ENCODE measurements at regions not wholly inside any gene's neighbourhood (a gene's known extent, or its start where the extent isn't known, plus 50 kb on each side); places are given as distances from the start of the nearest gene placed in this dataset.

- intact Hi-C loops (cut with DNase I), result no loop called here
- 70 to 83% methylated on average over 5 of the region's 5 CpGs for WGBS, 2 donors
- DNase-seq (no peak), ATAC-seq (no peak), FAIRE-seq (no peak)
- no peak for TF ChIP-seq CTCF (IDR thresholded peaks at IDR 0.05)
- no peak overlapping the region for H3K4me3 ChIP-seq
- no peaks in the 10 kb centered on the region for H3K4me1 ChIP-seq
- no peaks in the 10 kb centered on the region for H3K27me3 ChIP-seq
- no peak overlapping the region for H3K27ac ChIP-seq
- H3K36me3 ChIP-seq, result no peaks in the 10 kb centered on the region
- no peaks in the 10 kb centered on the region for H3K9me3 ChIP-seq
Measured at GRCh38 chr10:36036137-36036536, 394.0 kb upstream of the FZD8 start.

- intact Hi-C loops (cut with DNase I), result no loop called here
- Histone ChIP-seq H3K36me3 (no peaks in the 10 kb centered on the region), H3K4me1 (no peaks in the 10 kb centered on the region), H3K27me3 (no peaks in the 10 kb centered on the region), H3K9me3 (no peaks in the 10 kb centered on the region), H3K27ac (peak overlapping the region in 2 of 4 donors; percentile 30 to 53), H3K4me3 (no peak overlapping the region)
- ATAC-seq (peak in 3 of 4 donors; percentile 38 to 67 (median 52)), FAIRE-seq (peak; percentile 43), DNase-seq (no peak)
- no peak for TF ChIP-seq CTCF (IDR thresholded peaks at IDR 0.05)
Measured at GRCh38 chr10:36033808-36034207, 391.7 kb upstream of the FZD8 start.

- TF ChIP-seq CTCF (IDR thresholded peaks at IDR 0.05), result no peak
- intact Hi-C loops (cut with DNase I), result no loop called here
- Histone ChIP-seq H3K4me3 (no peak overlapping the region), H3K36me3 (no peaks in the 10 kb centered on the region), H3K9me3 (no peaks in the 10 kb centered on the region), H3K27ac (no peak overlapping the region), H3K4me1 (no peaks in the 10 kb centered on the region), H3K27me3 (no peaks in the 10 kb centered on the region)
- WGBS, 2 donors, result 53 to 60% methylated on average over 3 of the region's 3 CpGs
- DNase-seq (no peak), ATAC-seq (no peak), FAIRE-seq (no peak)
Measured at GRCh38 chr10:36030516-36030915, 388.4 kb upstream of the FZD8 start.

GRCh38 chr10:36026656-36027390 is 384.7 kb upstream of the FZD8 start:
- FAIRE-seq (no peak), ATAC-seq (no peak), DNase-seq (no peak)
- Histone ChIP-seq H3K36me3 (no peaks in the 10 kb centered on the region), H3K4me3 (no peak overlapping the region), H3K27ac (no peak overlapping the region), H3K27me3 (no peaks in the 10 kb centered on the region), H3K4me1 (no peaks in the 10 kb centered on the region), H3K9me3 (no peaks in the 10 kb centered on the region)
- TF ChIP-seq CTCF (IDR thresholded peaks at IDR 0.05), result no peak
- 81 to 92% methylated on average over 6 of the region's 6 CpGs for WGBS, 2 donors
- intact Hi-C loops (cut with DNase I), result no loop called here

- DNase-seq, result no peak
- no peaks in the 10 kb centered on the region for H3K9me3 ChIP-seq
- no peak for FAIRE-seq
- H3K36me3 ChIP-seq, result no peaks in the 10 kb centered on the region
- WGBS, 2 donors, result 74 to 78% methylated on average over 6 of the region's 6 CpGs
- no peak for TF ChIP-seq CTCF (IDR thresholded peaks at IDR 0.05)
- no peaks in the 10 kb centered on the region for H3K27me3 ChIP-seq
- no peak overlapping the region for H3K27ac ChIP-seq
- H3K4me1 ChIP-seq, result no peaks in the 10 kb centered on the region
- intact Hi-C loops (cut with DNase I), result no loop called here
- ATAC-seq, result no peak
- H3K4me3 ChIP-seq, result no peak overlapping the region
Measured at GRCh38 chr10:36026081-36026480, 384.0 kb upstream of the FZD8 start.
